GM12873 (cell line): ENCODE measurements at regions not wholly inside any gene's neighbourhood (a gene's known extent, or its start where the extent isn't known, plus 50 kb on each side); places are given as distances from the start of the nearest gene placed in this dataset.

Experiments used
- CTCF ChIP-seq: IDR thresholded peaks from 2 replicates; pipeline ENCODE4 v1.5.1; 2012; ENCODE audit warnings: low read depth, mild to moderate bottlenecking, moderate library complexity, low read length, control low read depth; ENCODE audit not compliant: insufficient read depth; ENCODE audit errors: missing control alignments

GRCh38 chr18:47677952-47678351, 252.5 kb downstream of the SMAD2 start:
- no peak for TF ChIP-seq CTCF

GRCh38 chr18:47669815-47670214, 260.6 kb downstream of the SMAD2 start:
- no peak for TF ChIP-seq CTCF

- no peak for TF ChIP-seq CTCF
Observed at GRCh38 chr18:47658498-47658897, 272.0 kb downstream of the SMAD2 start.

GRCh38 chr18:47654988-47655387, 275.5 kb downstream of the SMAD2 start:
- TF ChIP-seq CTCF = no peak

- no peak for TF ChIP-seq CTCF
Observed at GRCh38 chr18:47644896-47645295, 285.6 kb downstream of the SMAD2 start.

- no peak for TF ChIP-seq CTCF
Observed at GRCh38 chr18:47635416-47635815, 295.0 kb downstream of the SMAD2 start.

- TF ChIP-seq CTCF = no peak
Observed at GRCh38 chr18:47632970-47633635, 297.4 kb downstream of the SMAD2 start.
